Liver (tissue), 8 donors: ENCODE measurements at regions not wholly inside any gene's neighbourhood (a gene's known extent, or its start where the extent isn't known, plus 50 kb on each side); places are given as distances from the start of the nearest gene placed in this dataset.

Experiments
- DNase-seq: peaks from one replicate; pipeline ENCODE4 v3.0.0-alpha.2; 2017; ENCODE audit warnings: low spot score
- H3K27ac ChIP-seq, 2 donors: one replicate each; pipeline ENCODE4 v1.7.0; 2013; ENCODE audit warnings: inconsistent platforms in 2 of 2, low read length in 2 of 2, control low read depth in 1 of 2, low read depth in 1 of 2, mild to moderate bottlenecking in 1 of 2
- H3K27me3 ChIP-seq, 4 donors: one replicate each; pipeline versions ENCODE4 v1.6.1 to v1.7.0; 2013; ENCODE audit warnings: low read length in 3 of 4, inconsistent platforms in 1 of 4, mild to moderate bottlenecking in 1 of 4, moderate library complexity in 1 of 4; ENCODE audit not compliant: control insufficient read depth in 4 of 4, insufficient read depth in 4 of 4
- H3K36me3 ChIP-seq, 4 donors: one replicate each; pipeline versions ENCODE4 v1.6.1 to v1.7.0; 2013; ENCODE audit warnings: low read length in 3 of 4, mild to moderate bottlenecking in 3 of 4, low read depth in 1 of 4, moderate library complexity in 1 of 4; ENCODE audit not compliant: control insufficient read depth in 4 of 4, insufficient read depth in 3 of 4
- H3K4me1 ChIP-seq, 4 donors: one replicate each; pipeline versions ENCODE4 v1.6.1 to v1.7.0; 2013; ENCODE audit warnings: low read length in 3 of 4, mild to moderate bottlenecking in 3 of 4, moderate library complexity in 1 of 4; ENCODE audit not compliant: control insufficient read depth in 4 of 4, insufficient read depth in 4 of 4
- H3K4me3 ChIP-seq, 3 donors: one replicate each; pipeline versions ENCODE4 v1.6.1 to v1.7.0; 2013; ENCODE audit warnings: low read length in 3 of 3, control low read depth in 1 of 3, low read depth in 1 of 3, mild to moderate bottlenecking in 1 of 3
- H3K9ac ChIP-seq, 2 donors: one replicate each; pipeline ENCODE4 v1.7.0; 2013; ENCODE audit warnings: low read length in 2 of 2, mild to moderate bottlenecking in 2 of 2, moderate library complexity in 2 of 2, control low read depth in 1 of 2, low read depth in 1 of 2
- H3K9me3 ChIP-seq, 4 donors: one replicate each; pipeline versions ENCODE4 v1.6.1 to v1.7.0; 2013; ENCODE audit warnings: low read length in 3 of 4; ENCODE audit not compliant: control insufficient read depth in 4 of 4
- FOXA2 ChIP-seq: IDR thresholded peaks from 2 replicates; pipeline ENCODE4 v1.6.1; 2016; ENCODE audit warnings: antibody characterized with exemption
- JUND ChIP-seq, 2 donors: IDR thresholded peaks; 2 replicates each; pipeline ENCODE4 v1.6.1; 2016; ENCODE audit warnings: antibody characterized with exemption in 2 of 2
- RAD21 ChIP-seq, 2 donors: IDR thresholded peaks; 2 replicates each; pipeline ENCODE4 v1.6.1; 2016; ENCODE audit warnings: antibody characterized with exemption in 2 of 2, mild to moderate bottlenecking in 2 of 2
- RXRA ChIP-seq, 2 donors: IDR thresholded peaks; 2 replicates each; pipeline ENCODE4 v1.6.1; 2017 to 2018; ENCODE audit warnings: antibody characterized with exemption in 2 of 2, mild to moderate bottlenecking in 1 of 2
- SP1 ChIP-seq: IDR thresholded peaks from 2 replicates; pipeline ENCODE4 v1.6.1; 2018; ENCODE audit warnings: antibody characterized with exemption, mild to moderate bottlenecking
- YY1 ChIP-seq: IDR thresholded peaks from 2 replicates; pipeline ENCODE4 v1.6.1; 2016; ENCODE audit warnings: antibody characterized with exemption, mild to moderate bottlenecking
- ZBTB33 ChIP-seq: IDR thresholded peaks from 2 replicates; pipeline ENCODE4 v1.6.1; 2016; ENCODE audit warnings: antibody characterized with exemption
- WGBS: extraction: QIAGEN DNeasy Blood & Tissue Kit; methylation state at CpG from one replicate; pipeline ENCODE4 v1.1.7; 2013; 5-methylcytosine and 5-hydroxymethylcytosine counted together
- TF ChIP-seq, protein P1 (sequence below): IDR thresholded peaks from 2 replicates; pipeline ENCODE4 v1.6.1; 2016; ENCODE audit warnings: antibody characterized with exemption, mild to moderate bottlenecking
- TF ChIP-seq, protein P2 (sequence below): IDR thresholded peaks from 2 replicates; pipeline ENCODE4 v1.6.1; 2016; ENCODE audit warnings: antibody characterized with exemption
- TF ChIP-seq, protein P3 (sequence below): fragments of 150-350 bp; IDR thresholded peaks from 2 replicates; pipeline ENCODE4 v1.5.1; 2017; ENCODE audit warnings: improper control_type of control experiment, low read depth, low read length; ENCODE audit not compliant: missing input control
- donor health status: healthy.
- donor health status: healthy.
- donor health status: healthy.
- donor health status: healthy.
- donor health status: healthy.

GRCh38 chr7:138382862-138383565, 77.0 kb upstream of the TRIM24 start:
- 87% methylated on average over 2 of the region's 2 CpGs for WGBS
- no peaks in the 10 kb centered on the region for H3K27me3 ChIP-seq
- H3K4me1 ChIP-seq, result peaks cover 0 to 12% (median 1%) of the 10 kb centered on the region in 4 donors
- H3K9me3 ChIP-seq, result peaks cover 0 to 1% (median 0%) of the 10 kb centered on the region in 4 donors
- no peak for DNase-seq
- H3K36me3 ChIP-seq, result no peaks in the 10 kb centered on the region
- no peak overlapping the region for H3K27ac ChIP-seq
- H3K9ac ChIP-seq, result no peak overlapping the region
- H3K4me3 ChIP-seq, result no peak overlapping the region
- TF ChIP-seq FOXA2 (no peak), YY1 (peak; percentile 20)
- TF ChIP-seq, protein P1, sequence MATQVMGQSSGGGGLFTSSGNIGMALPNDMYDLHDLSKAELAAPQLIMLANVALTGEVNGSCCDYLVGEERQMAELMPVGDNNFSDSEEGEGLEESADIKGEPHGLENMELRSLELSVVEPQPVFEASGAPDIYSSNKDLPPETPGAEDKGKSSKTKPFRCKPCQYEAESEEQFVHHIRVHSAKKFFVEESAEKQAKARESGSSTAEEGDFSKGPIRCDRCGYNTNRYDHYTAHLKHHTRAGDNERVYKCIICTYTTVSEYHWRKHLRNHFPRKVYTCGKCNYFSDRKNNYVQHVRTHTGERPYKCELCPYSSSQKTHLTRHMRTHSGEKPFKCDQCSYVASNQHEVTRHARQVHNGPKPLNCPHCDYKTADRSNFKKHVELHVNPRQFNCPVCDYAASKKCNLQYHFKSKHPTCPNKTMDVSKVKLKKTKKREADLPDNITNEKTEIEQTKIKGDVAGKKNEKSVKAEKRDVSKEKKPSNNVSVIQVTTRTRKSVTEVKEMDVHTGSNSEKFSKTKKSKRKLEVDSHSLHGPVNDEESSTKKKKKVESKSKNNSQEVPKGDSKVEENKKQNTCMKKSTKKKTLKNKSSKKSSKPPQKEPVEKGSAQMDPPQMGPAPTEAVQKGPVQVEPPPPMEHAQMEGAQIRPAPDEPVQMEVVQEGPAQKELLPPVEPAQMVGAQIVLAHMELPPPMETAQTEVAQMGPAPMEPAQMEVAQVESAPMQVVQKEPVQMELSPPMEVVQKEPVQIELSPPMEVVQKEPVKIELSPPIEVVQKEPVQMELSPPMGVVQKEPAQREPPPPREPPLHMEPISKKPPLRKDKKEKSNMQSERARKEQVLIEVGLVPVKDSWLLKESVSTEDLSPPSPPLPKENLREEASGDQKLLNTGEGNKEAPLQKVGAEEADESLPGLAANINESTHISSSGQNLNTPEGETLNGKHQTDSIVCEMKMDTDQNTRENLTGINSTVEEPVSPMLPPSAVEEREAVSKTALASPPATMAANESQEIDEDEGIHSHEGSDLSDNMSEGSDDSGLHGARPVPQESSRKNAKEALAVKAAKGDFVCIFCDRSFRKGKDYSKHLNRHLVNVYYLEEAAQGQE, result no peak

GRCh38 chr7:138386821-138387220, 73.2 kb upstream of the TRIM24 start:
- no peak overlapping the region for H3K27ac ChIP-seq

More at GRCh38 chr7:138386821-138387220, 73.2 kb upstream of the TRIM24 start:
- no peaks in the 10 kb centered on the region for H3K36me3 ChIP-seq
- TF ChIP-seq RXRA (IDR thresholded peaks at IDR 0.05) (no peak), JUND (IDR thresholded peaks at IDR 0.05) (no peak), YY1 (no peak), SP1 (no peak), RAD21 (IDR thresholded peaks at IDR 0.05) (no peak), ZBTB33 (no peak)
- TF ChIP-seq, protein P2, sequence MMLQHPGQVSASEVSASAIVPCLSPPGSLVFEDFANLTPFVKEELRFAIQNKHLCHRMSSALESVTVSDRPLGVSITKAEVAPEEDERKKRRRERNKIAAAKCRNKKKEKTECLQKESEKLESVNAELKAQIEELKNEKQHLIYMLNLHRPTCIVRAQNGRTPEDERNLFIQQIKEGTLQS, result no peak
- TF ChIP-seq, protein P3, sequence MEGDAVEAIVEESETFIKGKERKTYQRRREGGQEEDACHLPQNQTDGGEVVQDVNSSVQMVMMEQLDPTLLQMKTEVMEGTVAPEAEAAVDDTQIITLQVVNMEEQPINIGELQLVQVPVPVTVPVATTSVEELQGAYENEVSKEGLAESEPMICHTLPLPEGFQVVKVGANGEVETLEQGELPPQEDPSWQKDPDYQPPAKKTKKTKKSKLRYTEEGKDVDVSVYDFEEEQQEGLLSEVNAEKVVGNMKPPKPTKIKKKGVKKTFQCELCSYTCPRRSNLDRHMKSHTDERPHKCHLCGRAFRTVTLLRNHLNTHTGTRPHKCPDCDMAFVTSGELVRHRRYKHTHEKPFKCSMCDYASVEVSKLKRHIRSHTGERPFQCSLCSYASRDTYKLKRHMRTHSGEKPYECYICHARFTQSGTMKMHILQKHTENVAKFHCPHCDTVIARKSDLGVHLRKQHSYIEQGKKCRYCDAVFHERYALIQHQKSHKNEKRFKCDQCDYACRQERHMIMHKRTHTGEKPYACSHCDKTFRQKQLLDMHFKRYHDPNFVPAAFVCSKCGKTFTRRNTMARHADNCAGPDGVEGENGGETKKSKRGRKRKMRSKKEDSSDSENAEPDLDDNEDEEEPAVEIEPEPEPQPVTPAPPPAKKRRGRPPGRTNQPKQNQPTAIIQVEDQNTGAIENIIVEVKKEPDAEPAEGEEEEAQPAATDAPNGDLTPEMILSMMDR, result no peak
- DNase-seq, result no peak
- peaks cover 0 to 20% (median 3%) of the 10 kb centered on the region in 4 donors for H3K4me1 ChIP-seq
- H3K4me3 ChIP-seq, result no peak overlapping the region
- no peak overlapping the region for H3K9ac ChIP-seq
- WGBS, result 87% methylated on average over 4 of the region's 4 CpGs
- no peaks in the 10 kb centered on the region for H3K27me3 ChIP-seq
- no peaks in the 10 kb centered on the region for H3K9me3 ChIP-seq
